NCI-H128 (cell line): ENCODE measurements at regions not wholly inside any gene's neighbourhood (a gene's known extent, or its start where the extent isn't known, plus 50 kb on each side); places are given as distances from the start of the nearest gene placed in this dataset.
A peak's percentile ranks its signal among the peaks of the same experiment; 100 is the strongest.

Experiments used
- DNase-seq: peaks from one replicate; lab custom pipeline; 2025; ENCODE audit not compliant: unreplicated experiment; lab: John Stamatoyannopoulos, UW

DNA sequence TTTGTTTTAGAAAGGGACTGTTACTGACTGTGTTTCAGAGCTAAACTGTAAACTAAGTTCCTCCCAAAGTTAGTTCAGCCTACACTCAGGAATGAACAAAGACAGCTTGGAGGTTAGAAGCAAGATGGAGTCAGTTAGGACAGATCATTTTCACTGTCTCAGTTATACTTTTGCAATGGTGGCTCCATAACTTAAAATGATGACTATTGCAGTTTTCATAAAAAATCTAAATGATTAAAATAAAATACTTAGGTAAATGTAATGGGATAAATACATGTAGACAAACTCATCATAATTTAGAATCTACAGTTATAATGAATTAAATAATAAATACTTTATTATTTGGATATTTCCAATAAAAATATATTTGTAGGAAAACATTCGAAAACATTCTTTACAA, 590.6 kb downstream of the EPHA7 start:
- DNase-seq: no peak

DNA sequence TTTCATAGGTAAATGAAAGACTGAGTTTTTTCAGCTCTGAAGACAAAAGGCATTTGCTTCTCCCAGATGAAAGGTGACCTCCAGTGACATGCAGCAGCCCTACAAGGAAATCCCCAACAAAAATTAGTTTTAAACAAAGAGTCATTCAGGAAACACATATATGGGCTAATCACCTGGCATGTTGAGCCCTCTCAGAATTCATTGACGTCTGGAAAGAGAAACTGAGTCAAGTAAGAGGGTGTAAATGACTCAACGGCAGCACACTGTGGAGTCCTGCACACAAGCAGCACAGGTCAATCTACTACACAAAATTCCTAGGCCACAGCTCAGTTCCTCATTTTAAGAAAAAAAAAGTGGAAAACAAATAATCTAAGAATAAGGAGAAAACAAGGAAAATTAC, 592.3 kb downstream of the EPHA7 start:
- no peak for DNase-seq

- DNase-seq: no peak
Measured at GRCh38 chr6:92826633-92827032, 592.7 kb downstream of the EPHA7 start.

DNA sequence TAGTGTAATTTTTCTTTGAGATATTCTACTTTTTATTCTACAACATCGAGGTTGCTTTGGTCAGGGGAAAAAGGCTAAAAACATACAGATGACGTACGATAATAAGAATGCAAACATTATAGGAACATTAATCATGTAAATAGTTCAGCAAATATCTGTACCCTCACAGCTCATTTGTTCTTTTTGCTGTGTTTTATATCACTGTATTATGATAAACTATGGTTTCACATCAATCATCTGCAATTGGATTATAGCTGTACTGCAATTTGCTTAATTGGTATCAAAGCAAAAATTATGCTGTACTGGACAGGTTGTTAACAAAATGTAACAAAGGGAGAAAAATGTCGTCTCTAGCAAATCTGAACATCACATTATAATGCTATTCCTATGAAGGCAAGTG, 597.1 kb downstream of the EPHA7 start:
- DNase-seq: no peak

GRCh38 chr6:92820601-92821000, 598.8 kb downstream of the EPHA7 start:
- DNase-seq: no peak

DNA sequence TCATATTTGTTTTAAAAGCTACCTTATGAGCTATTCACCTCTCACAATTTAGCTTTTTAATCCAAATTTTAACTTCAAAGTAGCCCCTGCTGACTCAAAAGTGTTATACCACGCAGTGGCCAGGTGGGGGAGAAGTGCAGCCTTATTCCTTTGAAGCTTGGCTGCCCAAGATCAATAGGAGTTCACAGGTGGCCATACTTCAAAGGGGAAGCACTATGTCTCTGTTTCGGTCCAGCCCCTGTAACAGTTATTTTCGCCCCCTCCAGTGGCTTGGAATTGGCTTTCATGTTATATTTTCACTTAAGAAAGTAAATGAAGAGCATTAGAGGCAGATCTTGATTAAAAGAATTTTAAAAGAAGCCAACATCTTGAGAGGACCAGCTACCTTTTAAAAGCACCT, 608.4 kb downstream of the EPHA7 start:
- DNase-seq: peak; percentile 27

DNA sequence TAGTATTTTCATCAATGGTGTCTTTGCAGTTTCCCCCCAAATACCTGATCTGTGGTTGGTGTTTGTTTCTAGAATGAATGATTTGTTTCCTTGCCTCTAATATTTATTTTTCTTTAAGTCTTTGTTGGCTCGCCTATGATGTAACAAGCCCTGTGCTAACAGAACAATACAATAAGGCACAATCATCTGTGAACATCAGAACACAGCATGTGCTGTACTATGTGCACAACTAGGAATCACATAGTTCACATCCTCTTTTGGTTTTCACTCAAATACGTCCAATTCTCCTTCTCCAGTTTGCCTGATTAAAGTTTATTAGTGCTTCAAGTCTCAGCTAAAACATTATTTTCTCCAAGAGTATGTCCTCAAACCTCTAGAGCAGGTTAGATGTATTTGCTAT, 613.1 kb downstream of the EPHA7 start:
- no peak for DNase-seq

DNA sequence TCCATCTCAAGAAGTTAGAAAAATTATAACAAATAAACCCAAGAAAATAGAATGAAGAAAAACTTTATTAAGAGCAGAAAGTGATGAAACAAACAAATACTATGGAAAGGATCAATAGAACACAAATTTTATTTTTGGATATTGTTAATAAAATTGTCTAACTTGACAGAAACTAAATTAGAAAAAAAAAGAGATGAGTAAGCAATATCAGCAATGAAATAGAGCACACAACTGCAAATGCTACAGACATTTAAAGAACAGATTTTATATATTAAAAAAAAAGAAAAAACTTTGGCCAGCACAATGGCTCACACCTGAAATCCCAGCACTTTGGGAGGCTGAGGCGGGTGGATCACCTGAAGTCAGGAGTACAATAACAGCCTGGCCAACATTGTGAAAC, 628.0 kb downstream of the EPHA7 start:
- no peak for DNase-seq

DNA sequence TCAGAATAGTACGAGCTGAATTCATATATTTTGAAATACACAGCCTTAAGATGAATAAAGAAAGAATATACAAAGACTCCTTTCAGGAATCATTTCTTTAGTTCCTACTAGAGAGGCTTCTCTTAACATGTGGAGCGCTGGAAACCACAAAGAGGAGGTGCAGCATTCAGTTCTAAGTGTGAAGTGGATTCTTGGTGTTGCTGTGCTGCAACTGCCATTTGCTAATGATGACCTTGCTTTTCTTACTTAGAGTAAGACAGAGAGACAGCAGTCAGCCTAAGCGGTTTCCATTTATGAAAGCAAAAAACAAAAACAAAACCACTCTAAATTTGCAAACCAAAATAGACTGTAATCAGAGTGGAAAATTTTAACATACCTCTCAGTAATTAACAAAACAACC, 629.0 kb downstream of the EPHA7 start:
- peak; percentile 29 for DNase-seq

- DNase-seq: no peak
Measured at GRCh38 chr6:92784235-92784634, 635.1 kb downstream of the EPHA7 start.

- DNase-seq: peak; percentile 68
Measured at GRCh38 chr6:92779746-92780145, 639.6 kb downstream of the EPHA7 start.

DNA sequence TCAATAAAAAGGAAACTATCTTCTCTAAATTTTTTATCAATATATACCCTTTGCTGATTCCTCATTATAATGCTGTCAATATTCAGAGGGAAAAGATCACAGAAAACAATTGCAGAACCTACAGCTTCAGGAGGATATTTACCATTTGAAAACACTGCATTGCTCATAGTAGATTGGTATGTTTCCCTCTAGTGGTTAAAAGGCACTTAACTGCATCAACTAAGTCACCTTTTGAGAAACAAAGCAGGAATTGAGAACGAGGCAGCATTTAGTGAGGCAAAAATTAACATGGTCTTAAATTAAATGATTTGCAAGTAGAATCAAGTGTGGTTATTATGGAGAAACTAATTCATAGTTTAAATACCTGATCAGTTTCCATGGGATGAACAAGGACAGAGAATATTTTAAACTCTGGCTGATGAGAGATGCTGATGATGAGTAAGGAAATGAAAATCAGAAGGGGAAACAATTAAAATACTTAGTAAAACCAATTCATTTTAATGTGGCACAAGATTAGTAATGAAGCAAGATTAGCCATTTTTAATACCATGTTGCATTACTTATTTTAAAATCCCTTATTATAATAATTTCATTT, 642.1 kb downstream of the EPHA7 start:
- DNase-seq: peak; percentile 18

GRCh38 chr6:92770540-92770939, 648.8 kb downstream of the EPHA7 start:
- DNase-seq: no peak

GRCh38 chr6:92767101-92767500, 652.3 kb downstream of the EPHA7 start:
- no peak for DNase-seq

DNA sequence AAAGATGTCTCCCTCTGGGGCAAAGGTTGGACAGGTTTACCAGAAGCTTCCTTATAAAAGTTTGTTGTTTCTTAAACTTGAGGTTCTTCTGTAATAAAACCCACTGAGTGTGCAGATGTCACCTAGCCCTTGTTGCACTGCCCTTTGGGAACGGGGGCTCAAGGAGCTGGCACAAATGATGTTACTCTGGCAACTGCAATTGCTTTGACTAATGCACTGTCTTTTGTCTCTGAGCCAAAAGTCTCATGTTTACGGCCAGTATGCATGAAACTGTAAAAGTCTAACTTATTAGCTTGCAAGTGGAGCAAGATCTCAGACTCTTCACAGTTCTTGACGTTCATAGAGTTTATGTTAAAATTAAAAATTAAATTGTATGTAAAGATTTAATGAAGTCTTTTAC, 655.7 kb downstream of the EPHA7 start:
- DNase-seq: no peak

- DNase-seq: no peak
Measured at GRCh38 chr6:92763274-92763584, 656.1 kb downstream of the EPHA7 start.

DNA sequence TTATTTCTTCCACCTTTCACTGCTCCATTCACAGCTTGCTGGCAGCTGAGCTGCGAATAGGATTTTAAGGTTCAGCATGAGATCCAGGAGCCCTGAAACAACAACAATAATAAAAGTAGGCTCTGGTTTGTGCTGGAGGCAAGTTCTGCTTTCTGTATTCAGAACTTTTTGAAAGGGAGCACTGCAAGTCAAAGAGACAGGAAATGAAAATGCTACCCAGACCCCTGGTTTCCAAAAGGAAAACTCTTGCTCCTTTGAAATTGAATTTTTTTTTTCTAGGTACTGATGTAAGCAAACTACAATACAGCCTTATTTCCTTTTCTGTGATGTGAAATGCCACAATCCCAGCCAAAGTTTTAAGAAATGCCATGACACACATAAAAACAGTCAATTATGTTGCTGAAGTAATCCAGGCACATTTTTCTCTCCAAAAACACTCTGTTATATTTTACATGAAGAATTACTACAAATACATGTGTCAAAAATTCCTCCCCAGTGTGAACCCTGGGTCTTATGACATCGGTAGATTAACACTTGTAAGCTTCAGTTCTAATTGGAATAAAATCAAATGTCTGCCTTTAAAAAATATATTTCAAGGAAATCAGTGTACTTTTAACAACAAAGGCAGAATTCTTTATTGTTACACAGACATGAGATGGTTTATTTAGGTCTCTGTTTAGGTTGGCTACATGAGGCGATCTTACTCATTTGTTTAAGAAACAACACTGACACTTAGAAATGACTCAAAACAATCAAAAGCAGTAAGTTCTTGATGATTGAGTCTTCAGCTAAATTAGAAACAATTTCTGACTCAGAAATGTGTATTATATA, 656.7 kb downstream of the EPHA7 start:
- DNase-seq: no peak

DNA sequence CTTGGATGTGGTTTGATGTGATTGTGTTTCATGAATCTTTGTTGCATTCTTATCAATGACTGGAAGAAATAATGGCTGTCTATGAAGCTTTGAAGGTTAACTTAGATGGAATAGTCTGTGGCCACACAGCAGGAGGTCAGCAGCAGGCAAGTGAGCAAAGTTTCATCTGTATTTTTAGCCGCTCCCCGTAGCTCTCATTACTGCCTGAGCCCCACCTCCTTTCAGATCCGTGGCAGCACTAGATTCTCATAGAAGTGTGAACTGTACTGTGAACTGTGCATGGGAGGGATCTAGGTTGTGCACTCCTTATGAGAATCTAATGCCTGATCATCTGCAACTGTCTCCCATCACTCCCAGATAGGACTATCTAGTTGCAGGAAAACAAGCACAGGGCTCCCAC, 660.2 kb downstream of the EPHA7 start:
- DNase-seq: no peak

GRCh38 chr6:92757925-92758324, 661.4 kb downstream of the EPHA7 start:
- DNase-seq: no peak

- no peak for DNase-seq
Measured at GRCh38 chr6:92756912-92757311, 662.4 kb downstream of the EPHA7 start.

DNA sequence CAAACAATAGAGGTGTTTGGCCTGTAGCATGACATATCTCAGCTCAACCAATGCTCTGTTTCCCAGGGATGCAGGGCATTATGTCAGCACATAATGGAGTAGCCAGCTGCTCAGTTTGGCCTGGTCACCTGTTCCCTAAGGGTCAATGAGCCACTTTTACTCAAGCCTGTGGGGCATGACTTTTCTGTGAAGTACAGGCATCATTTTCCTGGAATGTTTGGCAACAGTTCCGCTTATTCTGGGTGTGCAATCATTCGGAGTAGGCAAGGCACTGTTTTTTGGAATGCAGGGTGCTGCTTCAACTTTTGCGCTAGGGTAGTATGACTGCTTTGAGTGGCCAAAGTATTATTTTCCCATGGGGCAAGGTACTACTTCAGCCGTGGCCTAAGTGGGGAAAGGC, 665.4 kb downstream of the EPHA7 start:
- no peak for DNase-seq

DNA sequence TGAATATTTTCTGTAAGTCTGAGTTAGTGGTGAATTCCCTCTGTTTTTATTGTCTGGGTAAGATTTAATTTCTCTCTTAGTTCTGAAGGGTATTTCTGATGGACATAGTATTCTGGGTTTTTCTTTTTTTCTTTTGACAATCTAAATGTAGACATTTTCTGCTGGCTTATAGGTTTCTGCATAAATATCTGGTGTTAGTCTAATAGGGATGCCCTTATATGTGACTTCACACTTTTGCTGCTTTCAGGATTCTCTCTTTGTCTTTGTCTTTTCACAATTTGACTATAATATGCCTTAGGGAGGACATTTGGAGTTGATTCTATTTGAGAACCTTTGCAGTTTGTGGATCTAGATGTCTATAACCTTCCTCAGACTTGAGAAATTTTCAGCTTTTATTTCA, 667.2 kb downstream of the EPHA7 start:
- DNase-seq: no peak

DNA sequence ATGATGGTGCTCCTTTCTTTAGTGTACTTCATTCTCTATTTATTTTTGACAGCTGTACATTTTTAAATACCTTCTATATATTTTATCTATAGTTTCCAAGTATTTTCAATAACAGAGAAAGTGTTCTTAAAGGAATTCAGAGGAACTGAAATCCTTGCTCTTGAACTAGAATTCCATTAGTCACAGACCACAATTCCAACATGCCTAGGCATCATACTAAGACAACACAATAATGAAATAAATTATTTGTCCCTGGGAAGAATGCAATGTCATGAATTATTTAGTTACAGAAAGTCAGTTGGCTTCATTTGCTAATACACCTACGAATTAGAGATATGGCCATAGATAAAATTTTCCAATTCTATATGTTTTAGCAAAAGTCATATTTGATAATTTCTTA, 671.2 kb downstream of the EPHA7 start:
- DNase-seq: no peak
